HEK293 (cell line): ENCODE measurements at regions not wholly inside any gene's neighbourhood (a gene's known extent, or its start where the extent isn't known, plus 50 kb on each side); places are given as distances from the start of the nearest gene placed in this dataset.

Experiments used
- CTCF ChIA-PET: fragments of 350-600 bp; formaldehyde crosslinking; extraction: SDS; loops from one replicate; lab custom pipeline; 2021; ENCODE audit warnings: antibody characterized with exemption; lab: Yijun Ruan, JAX
- POLR2A ChIA-PET: fragments of 300-600 bp; formaldehyde crosslinking; extraction: SDS; loops from one replicate; lab custom pipeline; 2020; ENCODE audit warnings: antibody characterized with exemption, inconsistent platforms; lab: Yijun Ruan, JAX
- H3K27ac ChIP-seq: fragments of 200-500 bp; sonication (Bioruptor generic); 2 replicates; pipeline ENCODE4 v1.5.1; 2014; ENCODE audit warnings: low read depth, low read length, control low read depth, inconsistent platforms; ENCODE audit errors: extremely low read depth
- H3K36me3 ChIP-seq, 2 experiments: fragments of 200-500 bp in 1 of 2; sonication (Bioruptor generic) in 1 of 2; 1 replicate in 1 of 2; 2 replicates in 1 of 2; pipeline ENCODE4 v1.5.1; 2014 to 2017; ENCODE audit warnings: inconsistent platforms in 2 of 2, low read length in 2 of 2; ENCODE audit not compliant: control insufficient read depth in 2 of 2, insufficient read depth in 1 of 2
- H3K4me1 ChIP-seq: fragments of 200-500 bp; sonication (Bioruptor generic); 2 replicates; pipeline ENCODE4 v1.5.1; 2014; ENCODE audit warnings: mild to moderate bottlenecking, low read length, inconsistent platforms; ENCODE audit not compliant: control insufficient read depth, insufficient read depth
- H3K4me3 ChIP-seq: 2 replicates; pipeline ENCODE4 v1.5.1; 2011; ENCODE audit warnings: low read depth, mild to moderate bottlenecking, control low read depth, low read length, moderate library complexity
- H3K9me3 ChIP-seq: fragments of 200-500 bp; sonication (Bioruptor generic); 2 replicates; pipeline ENCODE4 v1.5.1; 2014; ENCODE audit warnings: low read depth, low read length, inconsistent platforms; ENCODE audit not compliant: control insufficient read depth, insufficient read depth
- INSM2 ChIP-seq: fragments of 450-650 bp; formaldehyde crosslinking; IDR thresholded peaks from 2 replicates; pipeline ENCODE4 v1.5.1; 2016; ENCODE audit warnings: missing biosample characterization, missing genetic modification characterization
- KLF9 ChIP-seq: fragments of 450-650 bp; formaldehyde crosslinking; IDR thresholded peaks from 2 replicates; pipeline ENCODE4 v1.5.1; 2016; ENCODE audit warnings: missing biosample characterization, missing genetic modification characterization, low read depth
- PATZ1 ChIP-seq: fragments of 450-650 bp; formaldehyde crosslinking; IDR thresholded peaks from 2 replicates; pipeline ENCODE4 v1.5.1; 2016; ENCODE audit warnings: missing biosample characterization, missing genetic modification characterization
- ZBTB26 ChIP-seq: fragments of 450-650 bp; formaldehyde crosslinking; optimal IDR thresholded peaks from 2 replicates; pipeline ENCODE3; 2016; ENCODE audit warnings: missing biosample characterization, mild to moderate bottlenecking, missing genetic modification characterization
- ZNF169 ChIP-seq: fragments of 450-650 bp; formaldehyde crosslinking; IDR thresholded peaks from 2 replicates; pipeline ENCODE4 v1.5.1; 2016; ENCODE audit warnings: missing biosample characterization, missing genetic modification characterization
- ZNF280D ChIP-seq: fragments of 450-650 bp; formaldehyde crosslinking; IDR thresholded peaks from 2 replicates; pipeline ENCODE4 v1.5.1; 2016; ENCODE audit warnings: missing biosample characterization, missing genetic modification characterization
- ZNF544 ChIP-seq: fragments of 450-650 bp; formaldehyde crosslinking; IDR thresholded peaks from 2 replicates; pipeline ENCODE4 v1.5.0; 2017; ENCODE audit warnings: missing biosample characterization, missing genetic modification characterization
- ZNF561 ChIP-seq: fragments of 450-650 bp; IDR thresholded peaks from 2 replicates; pipeline ENCODE4 v1.5.1; 2018; ENCODE audit warnings: missing biosample characterization, missing genetic modification characterization, borderline replicate concordance
- ZNF76 ChIP-seq: fragments of 450-650 bp; formaldehyde crosslinking; IDR thresholded peaks from 2 replicates; pipeline ENCODE4; 2016; ENCODE audit warnings: low read depth, missing biosample characterization, missing genetic modification characterization, borderline replicate concordance
- TF ChIP-seq, protein P1 (sequence below): fragments of 450-650 bp; formaldehyde crosslinking; IDR thresholded peaks from 2 replicates; pipeline ENCODE4 v1.5.1; 2017; ENCODE audit warnings: missing biosample characterization, missing genetic modification characterization
- TF ChIP-seq, protein P2 (sequence below): fragments of 450-650 bp; formaldehyde crosslinking; IDR thresholded peaks from 2 replicates; pipeline ENCODE4 v1.5.1; 2016; ENCODE audit warnings: missing biosample characterization, missing genetic modification characterization
- TF ChIP-seq, protein P3 (sequence below): fragments of 450-650 bp; formaldehyde crosslinking; IDR thresholded peaks from 2 replicates; pipeline ENCODE4 v1.5.1; 2016; ENCODE audit warnings: missing biosample characterization, missing genetic modification characterization

GRCh38 chr2:107591561-107592279 lies 235.0 kb upstream of the RGPD4 start (continued):
- TF ChIP-seq ZBTB26: no peak
- no peak for TF ChIP-seq INSM2 (tag by site-specific recombination)
- TF ChIP-seq, all 188 proteins: peak for 0

- no peaks in the 10 kb centered on the region for H3K36me3 ChIP-seq
- ChIA-PET CTCF (no interaction called here), POLR2A (no interaction called here)
- no peak overlapping the region for H3K4me3 ChIP-seq
- TF ChIP-seq PATZ1 (tag by site-specific recombination): no peak
- H3K4me1 ChIP-seq: no peaks in the 10 kb centered on the region
- no peaks in the 10 kb centered on the region for H3K9me3 ChIP-seq
- H3K27ac ChIP-seq: no peak overlapping the region
Measured at GRCh38 chr2:107592280-107592624, 234.4 kb upstream of the RGPD4 start.

- H3K36me3 ChIP-seq: no peaks in the 10 kb centered on the region
- no peak overlapping the region for H3K27ac ChIP-seq
- no peaks in the 10 kb centered on the region for H3K9me3 ChIP-seq
- H3K4me3 ChIP-seq: no peak overlapping the region
- POLR2A ChIA-PET: no interaction called here
- TF ChIP-seq, protein P1, sequence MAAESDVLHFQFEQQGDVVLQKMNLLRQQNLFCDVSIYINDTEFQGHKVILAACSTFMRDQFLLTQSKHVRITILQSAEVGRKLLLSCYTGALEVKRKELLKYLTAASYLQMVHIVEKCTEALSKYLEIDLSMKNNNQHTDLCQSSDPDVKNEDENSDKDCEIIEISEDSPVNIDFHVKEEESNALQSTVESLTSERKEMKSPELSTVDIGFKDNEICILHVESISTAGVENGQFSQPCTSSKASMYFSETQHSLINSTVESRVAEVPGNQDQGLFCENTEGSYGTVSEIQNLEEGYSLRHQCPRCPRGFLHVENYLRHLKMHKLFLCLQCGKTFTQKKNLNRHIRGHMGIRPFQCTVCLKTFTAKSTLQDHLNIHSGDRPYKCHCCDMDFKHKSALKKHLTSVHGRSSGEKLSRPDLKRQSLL (tag by site-specific recombination): no peak
- TF ChIP-seq ZNF544 (tag by site-specific recombination): no peak
- TF ChIP-seq, protein P2, sequence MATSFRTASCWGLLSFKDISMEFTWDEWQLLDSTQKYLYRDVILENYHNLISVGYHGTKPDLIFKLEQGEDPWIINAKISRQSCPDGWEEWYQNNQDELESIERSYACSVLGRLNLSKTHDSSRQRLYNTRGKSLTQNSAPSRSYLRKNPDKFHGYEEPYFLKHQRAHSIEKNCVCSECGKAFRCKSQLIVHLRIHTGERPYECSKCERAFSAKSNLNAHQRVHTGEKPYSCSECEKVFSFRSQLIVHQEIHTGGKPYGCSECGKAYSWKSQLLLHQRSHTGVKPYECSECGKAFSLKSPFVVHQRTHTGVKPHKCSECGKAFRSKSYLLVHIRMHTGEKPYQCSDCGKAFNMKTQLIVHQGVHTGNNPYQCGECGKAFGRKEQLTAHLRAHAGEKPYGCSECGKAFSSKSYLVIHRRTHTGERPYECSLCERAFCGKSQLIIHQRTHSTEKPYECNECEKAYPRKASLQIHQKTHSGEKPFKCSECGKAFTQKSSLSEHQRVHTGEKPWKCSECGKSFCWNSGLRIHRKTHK (tag by site-specific recombination): no peak
- TF ChIP-seq ZNF76 (tag by site-specific recombination): no peak
- no peak for TF ChIP-seq ZNF280D (tag by site-specific recombination)
- TF ChIP-seq ZNF561 (tag by site-specific recombination): no peak
- TF ChIP-seq ZNF169 (tag by site-specific recombination): no peak
- TF ChIP-seq, protein P3, sequence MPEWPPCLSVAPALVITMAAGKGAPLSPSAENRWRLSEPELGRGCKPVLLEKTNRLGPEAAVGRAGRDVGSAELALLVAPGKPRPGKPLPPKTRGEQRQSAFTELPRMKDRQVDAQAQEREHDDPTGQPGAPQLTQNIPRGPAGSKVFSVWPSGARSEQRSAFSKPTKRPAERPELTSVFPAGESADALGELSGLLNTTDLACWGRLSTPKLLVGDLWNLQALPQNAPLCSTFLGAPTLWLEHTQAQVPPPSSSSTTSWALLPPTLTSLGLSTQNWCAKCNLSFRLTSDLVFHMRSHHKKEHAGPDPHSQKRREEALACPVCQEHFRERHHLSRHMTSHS (tag by site-specific recombination): no peak
- no peak for TF ChIP-seq KLF9 (tag by site-specific recombination)
- CTCF ChIA-PET: no interaction called here
- no peaks in the 10 kb centered on the region for H3K4me1 ChIP-seq
Measured at GRCh38 chr2:107595285-107595684, 231.4 kb upstream of the RGPD4 start.
